Hepatocyte (in vitro differentiated cells): ENCODE measurements at regions not wholly inside any gene's neighbourhood (a gene's known extent, or its start where the extent isn't known, plus 50 kb on each side); places are given as distances from the start of the nearest gene placed in this dataset.
A peak's percentile ranks its signal among the peaks of the same experiment; 100 is the strongest.

Source experiments
- DNase-seq: peaks from one replicate; pipeline ENCODE4 v3.0.0-alpha.2; 2016; ENCODE audit warnings: low spot score
- H2AFZ ChIP-seq: fragments of 200-600 bp; sonication (generic); 2 replicates; pipeline ENCODE4 v1.6.0; 2016; ENCODE audit warnings: antibody characterized with exemption, mild to moderate bottlenecking
- H3K27ac ChIP-seq: fragments of 200-600 bp; sonication (generic); 2 replicates; pipeline ENCODE4 v1.5.1; 2016; ENCODE audit warnings: mild to moderate bottlenecking
- H3K27me3 ChIP-seq: fragments of 200-600 bp; sonication (generic); 2 replicates; pipeline ENCODE4 v1.6.1; 2016
- H3K36me3 ChIP-seq: fragments of 200-600 bp; sonication (generic); replicated peaks from 2 replicates; pipeline ENCODE4 v1.5.1; 2016; ENCODE audit warnings: low read depth; ENCODE audit not compliant: insufficient read depth
- H3K4me1 ChIP-seq: fragments of 200-600 bp; sonication (generic); 2 replicates; pipeline ENCODE4 v1.5.1; 2016; ENCODE audit warnings: mild to moderate bottlenecking, moderate library complexity; ENCODE audit not compliant: insufficient read depth
- H3K4me2 ChIP-seq: fragments of 200-600 bp; sonication (generic); 2 replicates; pipeline ENCODE4 v1.6.0; 2016
- H3K4me3 ChIP-seq: fragments of 200-600 bp; sonication (generic); 2 replicates; pipeline ENCODE4 v1.5.1; 2016; ENCODE audit warnings: mild to moderate bottlenecking
- H3K79me2 ChIP-seq: fragments of 200-600 bp; sonication (generic); 2 replicates; pipeline ENCODE4 v1.6.0; 2017; ENCODE audit warnings: mild to moderate bottlenecking
- H3K9me2 ChIP-seq: fragments of 200-600 bp; sonication (generic); replicated peaks from 2 replicates; pipeline ENCODE4 v1.6.0; 2017; ENCODE audit warnings: mild to moderate bottlenecking; ENCODE audit not compliant: insufficient read depth
- H3K9me3 ChIP-seq: fragments of 200-600 bp; sonication (generic); 2 replicates; pipeline ENCODE4 v1.5.1; 2016; ENCODE audit warnings: low read depth, mild to moderate bottlenecking
- H4K20me1 ChIP-seq: fragments of 200-600 bp; sonication (generic); 2 replicates; pipeline ENCODE4 v1.6.0; 2016; ENCODE audit warnings: mild to moderate bottlenecking; ENCODE audit not compliant: insufficient read depth, poor library complexity, severe bottlenecking
- CTCF ChIP-seq: fragments of 200-600 bp; sonication (generic); IDR thresholded peaks from 2 replicates; pipeline ENCODE4 v1.5.1; 2016; ENCODE audit warnings: antibody characterized with exemption, mild to moderate bottlenecking; ENCODE audit not compliant: poor library complexity
- EZH2 ChIP-seq: fragments of 200-600 bp; sonication (generic); IDR thresholded peaks from 2 replicates; pipeline ENCODE4 v1.6.1; 2016; ENCODE audit warnings: antibody characterized with exemption, mild to moderate bottlenecking, borderline replicate concordance
- EZH2phosphoT487 ChIP-seq: fragments of 200-600 bp; sonication (generic); IDR thresholded peaks from one replicate; pipeline ENCODE4 v1.6.1; 2018; ENCODE audit warnings: antibody characterized with exemption, mild to moderate bottlenecking, low read depth, moderate library complexity; ENCODE audit not compliant: unreplicated experiment, severe bottlenecking
- WGBS: methylation state at CpG from one replicate; pipeline ENCODE4 v1.1.6; 2016; ENCODE audit warnings: low lambda C conversion rate; ENCODE audit errors: missing lambda C conversion rate; 5-methylcytosine and 5-hydroxymethylcytosine counted together

- Histone ChIP-seq H3K79me2 (peaks cover 7% of the 10 kb centered on the region), H2AFZ (no peak overlapping the region), H3K4me2 (no peak overlapping the region), H3K27me3 (no peaks in the 10 kb centered on the region), H4K20me1 (no peaks in the 10 kb centered on the region), H3K36me3 (no peaks in the 10 kb centered on the region), H3K4me1 (peaks cover 21% of the 10 kb centered on the region), H3K27ac (no peak overlapping the region), H3K9me2 (no peaks in the 10 kb centered on the region), H3K9me3 (no peaks in the 10 kb centered on the region), H3K4me3 (no peak overlapping the region)
- no peak for TF ChIP-seq EZH2
- no peak for TF ChIP-seq EZH2phosphoT487
- TF ChIP-seq CTCF: no peak
- no peak for DNase-seq
- WGBS: 84% methylated on average over 19 of the region's 19 CpGs
Measured at GRCh38 chr4:182175788-182176519, 67.2 kb upstream of the TENM3 start.

- Histone ChIP-seq H3K9me2 (no peaks in the 10 kb centered on the region), H3K79me2 (peaks cover 5% of the 10 kb centered on the region), H3K27me3 (no peaks in the 10 kb centered on the region), H3K9me3 (no peaks in the 10 kb centered on the region), H3K36me3 (no peaks in the 10 kb centered on the region), H3K4me1 (peaks cover 21% of the 10 kb centered on the region), H2AFZ (no peak overlapping the region), H4K20me1 (no peaks in the 10 kb centered on the region), H3K4me3 (no peak overlapping the region), H3K27ac (no peak overlapping the region), H3K4me2 (no peak overlapping the region)
- TF ChIP-seq CTCF: no peak
- TF ChIP-seq EZH2: no peak
- TF ChIP-seq EZH2phosphoT487: no peak
- no peak for DNase-seq
- 94% methylated on average over 6 of the region's 6 CpGs for WGBS
Measured at GRCh38 chr4:182177166-182177565, 66.0 kb upstream of the TENM3 start.

- no peaks in the 10 kb centered on the region for H3K36me3 ChIP-seq
- peaks cover 3% of the 10 kb centered on the region for H3K79me2 ChIP-seq
- TF ChIP-seq CTCF: no peak
- TF ChIP-seq EZH2phosphoT487: no peak
- no peak for TF ChIP-seq EZH2
- H4K20me1 ChIP-seq: no peaks in the 10 kb centered on the region
- peaks cover 21% of the 10 kb centered on the region for H3K4me1 ChIP-seq
- no peaks in the 10 kb centered on the region for H3K27me3 ChIP-seq
- no peak overlapping the region for H2AFZ ChIP-seq
- H3K4me3 ChIP-seq: no peak overlapping the region
- no peaks in the 10 kb centered on the region for H3K9me2 ChIP-seq
- peak overlapping the region; percentile 32 for H3K4me2 ChIP-seq
- no peaks in the 10 kb centered on the region for H3K9me3 ChIP-seq
- H3K27ac ChIP-seq: peak overlapping the region; percentile 7
- no peak for DNase-seq
- WGBS: 57% methylated on average over 1 of the region's 1 CpG
Measured at GRCh38 chr4:182179105-182179504, 64.1 kb upstream of the TENM3 start.
